Nephron (organoid): ENCODE measurements at regions not wholly inside any gene's neighbourhood (a gene's known extent, or its start where the extent isn't known, plus 50 kb on each side); places are given as distances from the start of the nearest gene placed in this dataset.
A peak's percentile ranks its signal among the peaks of the same experiment; 100 is the strongest.
"Not testable (repeated sequence)": the region's sequence is repeated elsewhere in the genome, so short reads cannot be mapped to it uniquely, and the experiment has no call there.

Experiments used
- H3K27ac Mint-ChIP-seq, 3 experiments: 2 replicates each; pipeline ENCODE4 v1.8.0; 2020; ENCODE audit warnings: mixed read lengths in 3 of 3, mild to moderate bottlenecking in 2 of 3, moderate library complexity in 1 of 3
- H3K27me3 Mint-ChIP-seq: 2 replicates; pipeline ENCODE4 v1.8.0; 2021; ENCODE audit warnings: low read depth, mild to moderate bottlenecking, moderate library complexity, mixed read lengths
- H3K36me3 Mint-ChIP-seq: 2 replicates; pipeline ENCODE4 v1.8.0; 2020; ENCODE audit warnings: low read depth, mixed read lengths
- H3K4me1 Mint-ChIP-seq: 2 replicates; pipeline ENCODE4 v1.8.0; 2020; ENCODE audit warnings: mixed read lengths
- H3K4me3 Mint-ChIP-seq, 3 experiments: 2 replicates each; pipeline ENCODE4 v1.8.0; 2020; ENCODE audit warnings: mild to moderate bottlenecking in 3 of 3, mixed read lengths in 3 of 3, moderate library complexity in 2 of 3
- H3K9me3 Mint-ChIP-seq: 2 replicates; pipeline ENCODE4 v1.8.0; 2020; ENCODE audit warnings: mixed read lengths
- CTCF ChIP-seq, 3 experiments: fragments of 200-600 bp; sonication (generic); IDR thresholded peaks; one replicate each; pipeline ENCODE4 v1.5.0; 2021; ENCODE audit warnings: antibody characterized with exemption in 3 of 3; ENCODE audit not compliant: unreplicated experiment in 3 of 3

- Mint-ChIP-seq H3K9me3 (no peaks in the 10 kb centered on the region), H3K4me3 (peak overlapping the region in 1 of 3 experiments; percentile 41), H3K27me3 (no peaks in the 10 kb centered on the region), H3K27ac (peak overlapping the region; percentile 33 to 87 (median 80)), H3K4me1 (peaks cover 39% of the 10 kb centered on the region), H3K36me3 (peaks cover 3% of the 10 kb centered on the region)
- TF ChIP-seq CTCF (IDR thresholded peaks at IDR 0.05; ENCODE audit: unreplicated experiment in 3 of 3): no peak
These were observed 52.7 kb upstream of the ATP5PO start for GRCh38 chr21:33968080-33968994.

- TF ChIP-seq CTCF (IDR thresholded peaks at IDR 0.05; ENCODE audit: unreplicated experiment in 3 of 3): no peak
- H3K4me1 Mint-ChIP-seq: peaks cover 36% of the 10 kb centered on the region
- no peaks in the 10 kb centered on the region for H3K9me3 Mint-ChIP-seq
- peaks cover 3% of the 10 kb centered on the region for H3K27me3 Mint-ChIP-seq
- H3K27ac Mint-ChIP-seq: peak overlapping the region; percentile 77 to 89 (median 86)
- H3K4me3 Mint-ChIP-seq: no peak overlapping the region
- peaks cover 11% of the 10 kb centered on the region for H3K36me3 Mint-ChIP-seq
These were observed 51.5 kb upstream of the ATP5PO start for GRCh38 chr21:33967086-33967571.

- Mint-ChIP-seq H3K36me3 (peaks cover 11% of the 10 kb centered on the region), H3K4me3 (no peak overlapping the region), H3K4me1 (peaks cover 29% of the 10 kb centered on the region), H3K27ac (peak overlapping the region; percentile 35 to 89 (median 86)), H3K27me3 (peaks cover 3% of the 10 kb centered on the region), H3K9me3 (no peaks in the 10 kb centered on the region)
- no peak for TF ChIP-seq CTCF (IDR thresholded peaks at IDR 0.05; ENCODE audit: unreplicated experiment in 3 of 3)
These were observed 50.8 kb upstream of the ATP5PO start for GRCh38 chr21:33966324-33966949.

- H3K9me3 Mint-ChIP-seq, H3K27me3 Mint-ChIP-seq, H3K27ac Mint-ChIP-seq, H3K4me3 Mint-ChIP-seq: not testable (repeated sequence)
- peaks cover 13% of the 10 kb centered on the region for H3K36me3 Mint-ChIP-seq
- H3K4me1 Mint-ChIP-seq: peaks cover 28% of the 10 kb centered on the region
These were observed 50.1 kb upstream of the ATP5PO start for GRCh38 chr21:33965662-33966061.
